ENCODE measurements at regions not wholly inside any gene's neighbourhood (a gene's known extent, or its start where the extent isn't known, plus 50 kb on each side); places are given as distances from the start of the nearest gene placed in this dataset.
"Not testable (repeated sequence)": the region's sequence is repeated elsewhere in the genome, so short reads cannot be mapped to it uniquely, and the experiment has no call there.

GRCh38 chr5:130580264-130580663 lies 584.8 kb downstream of the HINT1 start:
- DNase-seq (ENCODE audit: low read depth in 2 of 2) = no peak

GRCh38 chr5:130578354-130578753 lies 586.7 kb downstream of the HINT1 start:
- DNase-seq (ENCODE audit: low read depth in 2 of 2) = no peak

GRCh38 chr5:130571076-130571475 lies 594.0 kb downstream of the HINT1 start:
- DNase-seq (ENCODE audit: low read depth in 2 of 2) = no peak

GRCh38 chr5:130568791-130569190 lies 596.3 kb downstream of the HINT1 start:
- no peak for DNase-seq (ENCODE audit: low read depth in 2 of 2)

- no peak for DNase-seq (ENCODE audit: low read depth in 2 of 2)
These were observed 609.6 kb downstream of the HINT1 start for GRCh38 chr5:130555429-130555828.

GRCh38 chr5:130550562-130550928 lies 614.5 kb downstream of the HINT1 start:
- no peak for DNase-seq (ENCODE audit: low read depth in 2 of 2)

GRCh38 chr5:130549884-130550561 lies 615.0 kb downstream of the HINT1 start:
- DNase-seq (ENCODE audit: low read depth in 2 of 2) = no peak

- DNase-seq (ENCODE audit: low read depth in 2 of 2) = no peak
These were observed 618.8 kb downstream of the HINT1 start for GRCh38 chr5:130546211-130546610.

- DNase-seq (ENCODE audit: low read depth in 2 of 2) = no peak
These were observed 619.8 kb downstream of the HINT1 start for GRCh38 chr5:130545291-130545690.

- DNase-seq (ENCODE audit: low read depth in 2 of 2) = no peak
These were observed 623.3 kb downstream of the HINT1 start for GRCh38 chr5:130541617-130542221.

GRCh38 chr5:130536691-130537090 lies 628.4 kb downstream of the HINT1 start:
- no peak for DNase-seq (ENCODE audit: low read depth in 2 of 2)

GRCh38 chr5:130532786-130533185 lies 628.5 kb downstream of the CHSY3 start:
- DNase-seq (ENCODE audit: low read depth in 2 of 2) = no peak

GRCh38 chr5:130529511-130530485 lies 625.5 kb downstream of the CHSY3 start:
- DNase-seq (ENCODE audit: low read depth in 2 of 2) = no peak

- no peak for DNase-seq (ENCODE audit: low read depth in 2 of 2)
These were observed 624.8 kb downstream of the CHSY3 start for GRCh38 chr5:130529111-130529510.

- no peak for DNase-seq (ENCODE audit: low read depth in 2 of 2)
These were observed 624.2 kb downstream of the CHSY3 start for GRCh38 chr5:130528474-130528873.

GRCh38 chr5:130526708-130527107 lies 622.4 kb downstream of the CHSY3 start:
- DNase-seq (ENCODE audit: low read depth in 2 of 2) = no peak

GRCh38 chr5:130520211-130520610 lies 615.9 kb downstream of the CHSY3 start:
- DNase-seq (ENCODE audit: low read depth in 2 of 2) = no peak

GRCh38 chr5:130514984-130515690 lies 610.9 kb downstream of the CHSY3 start:
- no peak for DNase-seq (ENCODE audit: low read depth in 2 of 2)

GRCh38 chr5:130502702-130503101 lies 598.4 kb downstream of the CHSY3 start:
- DNase-seq (ENCODE audit: low read depth in 2 of 2) = no peak

GRCh38 chr5:130501151-130501865 lies 597.0 kb downstream of the CHSY3 start:
- DNase-seq (ENCODE audit: low read depth in 2 of 2) = no peak

- DNase-seq (ENCODE audit: low read depth in 2 of 2) = not testable (repeated sequence)
These were observed 596.2 kb downstream of the CHSY3 start for GRCh38 chr5:130500495-130500894.

Measured in stimulated activated CD8-positive, alpha-beta memory T cell treated with anti-CD3 and anti-CD28 coated beads, Interleukin-7, amount 100 ng/mL, for 1 hour (primary cell).